ENCODE measurements at regions not wholly inside any gene's neighbourhood (a gene's known extent, or its start where the extent isn't known, plus 50 kb on each side); places are given as distances from the start of the nearest gene placed in this dataset.

DNA sequence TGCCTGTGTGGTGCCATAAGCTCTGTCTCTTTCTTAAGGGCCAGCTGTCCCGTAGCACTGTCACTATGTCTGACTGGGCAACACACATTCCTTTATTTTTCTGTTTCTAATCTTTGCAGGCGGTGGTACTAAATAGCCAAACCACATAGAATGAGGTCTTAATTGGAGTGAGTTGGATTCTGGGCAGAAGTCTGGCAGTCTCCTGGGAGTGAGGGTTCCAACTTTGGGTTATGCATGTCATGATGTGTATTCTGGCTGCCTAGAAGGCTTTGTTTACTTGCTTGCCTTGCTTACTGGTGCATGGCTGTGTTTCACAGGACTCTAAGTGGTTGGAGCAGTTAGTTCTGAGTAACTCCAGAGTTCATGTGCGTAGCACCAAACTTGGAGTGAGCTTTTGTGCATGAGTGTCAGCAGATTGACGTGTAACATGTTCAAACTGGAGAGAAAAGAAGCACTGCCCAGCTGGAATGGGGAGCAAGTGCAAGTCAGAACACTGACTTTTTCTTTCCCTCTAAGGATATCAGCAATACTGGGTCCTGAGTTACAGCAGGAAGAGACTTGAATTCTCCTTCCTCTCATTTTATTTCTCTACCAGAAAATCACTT lies 185.8 kb downstream of the PCSK1 start:
- no peak for DNase-seq (ENCODE audit: low read depth, low spot score)

GRCh38 chr5:96245140-96246091 lies 187.6 kb downstream of the PCSK1 start:
- no peak for DNase-seq (ENCODE audit: low read depth, low spot score)

- DNase-seq (ENCODE audit: low read depth, low spot score), result no peak
Observed at GRCh38 chr5:96244696-96245095, 188.4 kb downstream of the PCSK1 start.

GRCh38 chr5:96243862-96244261 lies 189.2 kb downstream of the PCSK1 start:
- no peak for DNase-seq (ENCODE audit: low read depth, low spot score)

DNA sequence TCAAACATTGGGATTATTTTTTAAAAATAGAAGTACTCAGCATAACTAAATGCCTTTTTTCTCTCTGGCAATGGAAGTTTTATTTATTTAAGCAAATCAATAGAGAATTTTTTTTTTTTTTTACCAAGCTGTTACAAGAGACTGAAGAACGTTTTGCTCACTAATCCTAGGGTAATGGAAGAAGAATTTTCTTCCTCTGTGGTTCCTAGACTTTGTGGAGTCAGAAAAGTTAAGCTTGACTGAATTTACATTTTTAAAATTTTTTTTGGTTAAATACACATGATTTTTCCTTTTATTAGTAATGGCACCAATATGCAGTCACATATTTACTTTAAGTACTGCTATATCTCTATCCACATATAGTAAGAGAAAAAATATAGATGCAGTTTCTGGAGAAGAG lies 189.8 kb downstream of the PCSK1 start:
- DNase-seq (ENCODE audit: low read depth, low spot score), result no peak

- no peak for DNase-seq (ENCODE audit: low read depth, low spot score)
Observed at GRCh38 chr5:96242571-96242970, 190.5 kb downstream of the PCSK1 start.

- DNase-seq (ENCODE audit: low read depth, low spot score), result no peak
Observed at GRCh38 chr5:96236831-96237230, 196.2 kb downstream of the PCSK1 start.

GRCh38 chr5:96236051-96236450 lies 197.0 kb downstream of the PCSK1 start:
- DNase-seq (ENCODE audit: low read depth, low spot score), result no peak

DNA sequence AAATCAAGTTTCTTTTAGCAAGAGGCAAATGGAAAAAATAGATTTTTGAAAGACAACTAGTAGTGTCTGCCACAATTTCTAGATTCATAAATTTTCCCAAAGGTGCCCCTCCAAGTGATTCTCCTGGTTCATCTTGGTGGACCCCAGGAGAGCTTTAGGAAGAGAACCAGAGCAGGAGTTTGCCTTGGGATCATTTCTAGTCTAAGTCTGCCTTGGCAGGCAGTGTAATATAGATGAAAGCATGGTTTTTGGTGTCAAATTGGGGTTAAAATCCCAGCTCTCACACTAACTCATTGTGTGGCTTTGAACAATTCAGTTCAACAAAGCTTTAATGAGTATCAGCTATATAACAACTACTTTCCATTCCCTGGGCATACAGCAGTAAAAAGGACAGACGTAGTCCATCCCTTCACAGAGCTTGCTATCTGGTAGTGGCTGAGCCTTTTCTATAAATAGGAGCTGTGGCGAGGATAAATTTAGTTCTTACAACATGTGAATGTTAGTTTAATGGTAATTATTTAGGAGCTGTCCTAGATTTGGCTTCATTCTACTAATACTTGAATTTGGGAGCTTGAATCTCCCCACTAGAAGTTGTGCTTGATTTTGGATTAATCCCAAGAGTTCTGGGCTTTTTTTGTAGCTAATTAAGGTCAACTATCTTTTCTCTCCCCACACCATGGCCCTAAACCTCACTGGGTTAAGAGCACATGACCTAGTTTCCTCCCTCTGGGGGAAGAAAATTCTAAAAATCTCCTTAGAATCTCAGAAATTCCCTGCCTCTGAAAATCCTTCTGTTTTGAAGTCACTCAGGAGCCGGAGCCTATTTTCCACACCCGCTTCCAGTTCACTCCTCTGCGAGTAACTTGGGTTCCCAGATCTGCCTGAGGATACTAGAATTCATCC lies 197.8 kb downstream of the PCSK1 start:
- DNase-seq (ENCODE audit: low read depth, low spot score), result no peak

DNA sequence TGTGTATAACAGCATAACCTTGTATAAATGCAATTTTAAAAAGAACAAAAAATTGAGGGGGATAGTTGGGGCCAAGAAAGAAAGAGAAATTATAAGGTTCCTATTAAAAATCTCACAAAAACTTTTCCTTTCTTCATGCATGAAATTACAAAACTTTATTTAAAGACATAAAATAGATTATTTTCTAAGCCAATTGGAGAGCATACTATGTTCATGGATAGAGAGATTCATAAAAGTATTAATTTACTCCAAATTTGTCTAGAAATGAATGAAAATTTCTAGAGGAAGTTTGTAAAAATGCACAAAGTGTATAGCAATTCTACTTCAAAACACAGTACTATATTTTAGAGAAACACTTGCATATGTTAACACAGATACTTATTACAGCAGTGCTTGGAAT lies 200.4 kb downstream of the PCSK1 start:
- no peak for DNase-seq (ENCODE audit: low read depth, low spot score)

GRCh38 chr5:96229188-96229587 lies 203.9 kb downstream of the PCSK1 start:
- DNase-seq (ENCODE audit: low read depth, low spot score), result no peak

DNA sequence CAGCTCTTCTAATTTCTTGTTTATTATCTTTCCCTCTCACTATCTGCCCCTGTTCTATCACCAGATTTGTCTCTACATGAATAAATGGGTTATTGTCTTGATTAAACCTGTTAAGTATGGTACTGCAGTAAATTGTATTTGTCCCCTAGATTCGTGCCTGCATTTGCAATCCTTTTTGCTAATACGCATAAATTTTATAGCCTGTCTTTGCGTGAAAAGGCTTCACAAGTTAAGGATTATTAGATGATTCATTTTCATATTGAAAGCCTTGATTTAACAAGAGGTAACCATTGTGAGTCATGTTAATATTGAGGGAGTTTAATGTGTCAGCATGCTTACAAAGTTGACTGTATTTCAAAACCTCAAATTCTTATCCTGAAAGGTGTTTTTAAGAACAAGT lies 204.6 kb downstream of the PCSK1 start:
- no peak for DNase-seq (ENCODE audit: low read depth, low spot score)

GRCh38 chr5:96227957-96228356 lies 205.1 kb downstream of the PCSK1 start:
- no peak for DNase-seq (ENCODE audit: low read depth, low spot score)

DNA sequence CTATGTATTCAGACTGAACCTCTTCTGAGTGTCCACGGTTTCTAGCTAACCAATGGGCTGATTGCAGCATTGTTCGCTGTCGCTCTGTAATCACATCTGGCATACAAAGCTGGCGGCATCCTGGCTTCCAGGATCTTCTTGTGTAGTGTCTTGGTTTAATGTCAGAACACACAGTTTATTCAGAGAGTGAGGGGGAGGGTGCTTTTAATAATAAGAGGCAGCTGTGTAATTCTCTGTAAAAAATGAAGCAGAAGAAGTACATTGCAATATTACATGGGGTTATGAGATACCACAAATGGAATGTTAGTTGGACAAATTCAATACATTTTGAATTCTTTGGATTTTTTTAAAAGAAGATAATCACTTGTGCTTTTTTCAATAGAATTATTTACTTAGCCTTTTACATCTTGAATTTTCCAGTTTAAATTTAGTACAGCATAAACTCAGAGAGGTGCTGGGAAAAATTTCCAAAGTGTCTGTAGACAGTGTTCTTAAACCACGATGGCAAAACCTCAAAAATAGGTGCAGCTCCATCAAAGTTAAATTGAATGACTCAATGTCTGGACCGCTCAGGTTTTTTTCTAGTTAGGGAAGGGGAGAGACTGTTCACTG lies 206.0 kb downstream of the PCSK1 start:
- peak; percentile 41 for DNase-seq (ENCODE audit: low read depth, low spot score)

DNA sequence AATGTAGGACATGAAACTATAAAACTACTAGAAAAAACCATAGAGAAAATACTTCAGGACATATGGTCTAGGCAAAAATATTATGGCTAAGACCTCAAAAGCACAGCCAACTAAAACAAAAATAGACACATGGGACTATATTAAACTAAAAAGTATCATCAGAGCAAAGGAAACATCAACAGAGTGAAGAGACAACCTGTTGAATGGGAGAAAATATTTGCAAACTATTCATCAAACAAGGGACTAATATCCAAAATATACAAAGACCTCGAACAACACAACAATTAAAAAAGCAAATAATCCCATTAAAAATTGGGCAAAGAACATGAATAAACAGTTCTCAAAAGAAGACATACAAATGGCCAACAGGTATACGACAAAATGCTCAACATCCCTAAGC lies 210.9 kb downstream of the PCSK1 start:
- DNase-seq (ENCODE audit: low read depth, low spot score), result no peak

GRCh38 chr5:96220610-96221390 lies 212.2 kb downstream of the PCSK1 start:
- no peak for DNase-seq (ENCODE audit: low read depth, low spot score)

DNA sequence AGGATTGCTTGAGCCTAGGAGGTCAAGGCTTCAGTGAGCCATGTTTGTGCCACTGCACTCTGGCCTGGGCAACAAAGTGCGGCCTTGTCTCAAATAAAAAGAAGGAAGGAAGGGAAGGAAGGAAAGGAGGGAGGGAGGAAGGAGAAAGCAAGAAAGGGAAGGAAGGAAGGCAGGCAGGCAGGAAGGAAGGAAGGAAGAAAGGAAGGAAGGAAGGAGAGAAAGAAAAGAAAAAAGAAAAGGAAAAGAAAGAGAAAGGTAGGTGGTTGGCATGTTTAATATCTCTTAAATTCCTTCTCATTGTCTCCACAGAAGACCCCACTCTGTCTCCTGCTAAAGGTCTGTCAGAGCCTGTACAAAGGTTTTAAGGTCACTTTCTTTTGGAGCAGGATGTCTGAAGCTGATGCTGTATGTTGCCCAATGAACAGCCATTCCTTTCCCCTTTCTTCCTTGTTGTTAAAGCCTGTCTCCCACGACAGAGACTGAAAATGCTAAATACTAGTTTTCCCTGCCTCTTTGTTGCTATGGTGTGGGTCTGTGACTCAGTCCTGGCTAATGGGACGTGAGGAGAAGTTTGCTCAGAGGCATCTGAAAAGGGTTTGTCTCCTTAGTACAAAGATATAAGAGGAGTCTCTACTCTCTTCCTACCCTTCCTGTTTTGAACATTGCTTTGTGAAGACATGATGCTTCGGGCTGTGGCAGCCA lies 213.3 kb downstream of the PCSK1 start:
- DNase-seq (ENCODE audit: low read depth, low spot score), result no peak

GRCh38 chr5:96218653-96219052 lies 214.4 kb downstream of the PCSK1 start:
- no peak for DNase-seq (ENCODE audit: low read depth, low spot score)

DNA sequence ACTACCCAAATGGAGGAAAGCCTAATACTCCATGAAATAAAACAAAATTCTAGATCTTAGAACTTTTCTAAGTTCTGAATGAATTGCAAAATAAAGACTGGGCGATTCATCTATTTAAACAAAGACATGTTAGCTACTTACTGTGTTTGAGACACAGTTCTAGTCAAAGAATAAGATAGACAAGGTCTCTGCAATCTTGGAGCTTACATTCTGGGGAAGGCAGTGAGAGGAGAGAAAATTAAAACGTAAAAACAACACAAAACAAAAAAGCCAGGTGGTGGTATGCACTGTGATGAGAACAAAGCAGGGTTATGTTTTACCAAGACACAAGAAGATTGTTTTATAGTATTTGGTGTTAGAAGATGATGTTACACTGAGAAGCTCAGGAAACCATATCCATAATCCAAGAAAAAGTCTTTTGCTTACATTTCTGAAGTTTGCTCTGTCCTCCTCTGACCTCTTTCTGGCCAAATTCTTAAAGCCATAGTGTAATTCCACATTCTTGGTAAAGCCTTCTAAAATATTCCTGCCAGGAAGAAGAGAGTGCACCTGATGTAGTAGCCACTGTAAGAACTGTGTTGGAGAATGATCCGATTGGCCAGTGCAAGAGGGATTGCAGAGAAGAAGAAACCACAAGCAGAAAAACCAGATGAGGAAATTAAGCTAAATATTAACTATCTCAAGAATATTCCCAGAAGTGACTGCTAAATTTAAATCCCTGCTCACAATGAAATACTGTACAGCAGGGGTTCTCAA lies 218.4 kb downstream of the PCSK1 start:
- DNase-seq (ENCODE audit: low read depth, low spot score), result no peak

DNA sequence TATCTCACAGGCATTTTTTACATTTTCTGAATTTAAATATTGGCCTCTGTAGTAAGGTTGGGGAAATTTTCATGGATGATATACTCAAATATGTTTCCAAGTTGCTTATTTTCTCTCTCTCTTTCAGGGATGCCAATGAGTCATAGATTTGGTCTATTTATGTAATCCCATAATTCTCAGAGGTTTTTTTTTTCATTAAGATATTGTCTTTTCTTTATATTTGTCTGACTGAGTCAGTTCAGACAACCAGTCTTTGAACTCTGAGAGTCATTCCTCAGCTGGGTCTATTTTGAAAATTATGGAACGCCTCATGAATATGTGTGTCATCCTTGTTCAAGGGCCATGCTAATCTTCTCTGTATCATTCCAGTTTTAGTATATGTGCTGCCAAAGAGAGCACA lies 223.2 kb downstream of the PCSK1 start:
- peak; percentile 33 for DNase-seq (ENCODE audit: low read depth, low spot score)
